Body of pancreas (tissue), 4 donors: ENCODE measurements at regions not wholly inside any gene's neighbourhood (a gene's known extent, or its start where the extent isn't known, plus 50 kb on each side); places are given as distances from the start of the nearest gene placed in this dataset.
"Not testable (repeated sequence)": the region's sequence is repeated elsewhere in the genome, so short reads cannot be mapped to it uniquely, and the experiment has no call there.

ENCODE experiments used
- ATAC-seq: fragments of 150-250 bp; one replicate; pipeline ENCODE4 v1.9.1; 2016
- DNase-seq, 4 donors: peaks; one replicate each; pipeline ENCODE4 v3.0.0-alpha.2; 2019
- H3K27ac ChIP-seq, 4 donors: fragments of 200-600 bp; sonication (generic); 1 replicate in 3 of 4; 2 replicates in 1 of 4; pipeline versions ENCODE4 v1.5.1 to v1.6.1; 2016 to 2019; ENCODE audit warnings: mild to moderate bottlenecking in 1 of 4, mixed read lengths in 1 of 4, moderate library complexity in 1 of 4
- H3K27me3 ChIP-seq, 2 donors: fragments of 200-600 bp; sonication (generic); one replicate each; pipeline ENCODE4 v1.6.0; 2016; ENCODE audit warnings: mild to moderate bottlenecking in 1 of 2
- H3K36me3 ChIP-seq, 2 donors: fragments of 200-600 bp; sonication (generic); replicated peaks in 1 of 2; 2 replicates each; pipeline ENCODE4 v1.5.1; 2016; ENCODE audit warnings: low read depth in 2 of 2; ENCODE audit not compliant: insufficient read depth in 1 of 2
- H3K4me1 ChIP-seq: fragments of 200-600 bp; sonication (generic); one replicate; pipeline ENCODE4 v1.6.0; 2016
- H3K4me3 ChIP-seq, 2 donors: fragments of 200-600 bp; sonication (generic); 1 replicate in 1 of 2; 2 replicates in 1 of 2; pipeline ENCODE4 v1.5.1; 2016 to 2019
- H3K9me3 ChIP-seq, 3 donors: fragments of 200-600 bp; sonication (generic); 1 replicate in 2 of 3; 2 replicates in 1 of 3; pipeline ENCODE4 v1.5.1; 2016
- POLR2A ChIP-seq, 3 donors: fragments of 450-650 bp; IDR thresholded peaks; one replicate each; pipeline ENCODE4 v1.6.1; 2016; ENCODE audit warnings: antibody characterized with exemption in 3 of 3, mild to moderate bottlenecking in 2 of 3
- WGBS, 2 donors: methylation state at CpG; one replicate each; pipeline ENCODE4 v1.1.5; 2017; 5-methylcytosine and 5-hydroxymethylcytosine counted together
- intact Hi-C: fragments of 100-400 bp; cut with DNase I; formaldehyde crosslinking; loops from one replicate; pipeline ENCODE4 v1.15.1; 2023
- TF ChIP-seq, protein P1 (sequence below), 7 experiments: fragments of 450-650 bp in 4 of 7; fragments of 200-600 bp in 3 of 7; sonication (generic) in 3 of 7; IDR thresholded peaks; one replicate each; pipeline ENCODE4 v1.5.1; 2016 to 2019; ENCODE audit warnings: antibody characterized with exemption in 7 of 7

DNA sequence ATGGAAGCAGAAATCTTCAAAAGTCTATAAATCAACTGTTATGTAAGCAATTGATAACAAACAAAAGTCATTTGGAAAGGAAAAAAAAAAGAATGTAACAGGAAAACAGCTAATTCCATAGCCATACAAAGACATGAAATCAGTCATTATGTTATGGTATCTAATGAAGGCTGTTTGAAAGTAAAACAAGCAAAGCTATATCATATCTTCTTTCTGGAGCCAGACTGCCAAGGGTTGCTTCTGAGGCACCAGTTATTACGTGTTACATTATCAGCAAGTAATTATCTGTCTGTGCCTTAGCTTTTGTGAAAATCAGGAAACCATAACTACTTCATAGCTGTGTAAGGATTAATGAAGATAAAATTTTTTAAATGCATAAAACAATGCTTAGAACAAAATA, 480.2 kb downstream of the FAT4 start:
- ATAC-seq (no peak), DNase-seq (no peak)
- WGBS, 2 donors: 51 to 68% methylated on average over 1 of the region's 1 CpG
- no peak overlapping the region for H3K4me3 ChIP-seq
- H3K9me3 ChIP-seq: no peaks in the 10 kb centered on the region
- TF ChIP-seq, protein P1, sequence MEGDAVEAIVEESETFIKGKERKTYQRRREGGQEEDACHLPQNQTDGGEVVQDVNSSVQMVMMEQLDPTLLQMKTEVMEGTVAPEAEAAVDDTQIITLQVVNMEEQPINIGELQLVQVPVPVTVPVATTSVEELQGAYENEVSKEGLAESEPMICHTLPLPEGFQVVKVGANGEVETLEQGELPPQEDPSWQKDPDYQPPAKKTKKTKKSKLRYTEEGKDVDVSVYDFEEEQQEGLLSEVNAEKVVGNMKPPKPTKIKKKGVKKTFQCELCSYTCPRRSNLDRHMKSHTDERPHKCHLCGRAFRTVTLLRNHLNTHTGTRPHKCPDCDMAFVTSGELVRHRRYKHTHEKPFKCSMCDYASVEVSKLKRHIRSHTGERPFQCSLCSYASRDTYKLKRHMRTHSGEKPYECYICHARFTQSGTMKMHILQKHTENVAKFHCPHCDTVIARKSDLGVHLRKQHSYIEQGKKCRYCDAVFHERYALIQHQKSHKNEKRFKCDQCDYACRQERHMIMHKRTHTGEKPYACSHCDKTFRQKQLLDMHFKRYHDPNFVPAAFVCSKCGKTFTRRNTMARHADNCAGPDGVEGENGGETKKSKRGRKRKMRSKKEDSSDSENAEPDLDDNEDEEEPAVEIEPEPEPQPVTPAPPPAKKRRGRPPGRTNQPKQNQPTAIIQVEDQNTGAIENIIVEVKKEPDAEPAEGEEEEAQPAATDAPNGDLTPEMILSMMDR (IDR thresholded peaks at IDR 0.05): no peak
- no peak for TF ChIP-seq POLR2A (IDR thresholded peaks at IDR 0.05)
- H3K36me3 ChIP-seq: no peaks in the 10 kb centered on the region
- H3K27me3 ChIP-seq: no peaks in the 10 kb centered on the region
- no peak overlapping the region for H3K27ac ChIP-seq
- intact Hi-C loops: no loop called here
- no peaks in the 10 kb centered on the region for H3K4me1 ChIP-seq

DNA sequence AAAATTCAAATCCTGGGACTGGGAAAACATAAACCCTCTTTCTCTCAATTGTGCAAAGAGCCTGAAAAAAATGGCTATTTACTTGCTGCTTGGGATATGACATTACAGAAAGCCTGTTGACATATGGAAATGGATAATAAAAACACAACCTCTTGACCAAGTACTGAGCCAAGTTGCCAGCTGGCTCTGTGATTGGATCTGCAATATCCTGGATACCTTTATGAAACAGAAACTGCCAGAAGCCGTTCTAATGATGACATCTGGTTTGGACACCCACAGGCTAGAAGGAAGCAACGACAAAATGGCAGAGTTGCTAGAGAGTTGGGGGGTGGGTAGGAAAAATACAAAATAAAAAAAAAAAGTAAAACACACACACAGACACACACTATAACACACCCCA, 481.4 kb downstream of the FAT4 start:
- H3K36me3 ChIP-seq: no peaks in the 10 kb centered on the region
- H3K27ac ChIP-seq: no peak overlapping the region
- H3K9me3 ChIP-seq: no peaks in the 10 kb centered on the region
- WGBS, 2 donors: 65% methylated on average over 2 of the region's 2 CpGs
- DNase-seq (no peak), ATAC-seq (no peak)
- intact Hi-C loops: no loop called here
- no peaks in the 10 kb centered on the region for H3K27me3 ChIP-seq
- H3K4me3 ChIP-seq: no peak overlapping the region
- no peaks in the 10 kb centered on the region for H3K4me1 ChIP-seq
- no peak for TF ChIP-seq POLR2A (IDR thresholded peaks at IDR 0.05)
- TF ChIP-seq, protein P1 (IDR thresholded peaks at IDR 0.05): no peak

DNA sequence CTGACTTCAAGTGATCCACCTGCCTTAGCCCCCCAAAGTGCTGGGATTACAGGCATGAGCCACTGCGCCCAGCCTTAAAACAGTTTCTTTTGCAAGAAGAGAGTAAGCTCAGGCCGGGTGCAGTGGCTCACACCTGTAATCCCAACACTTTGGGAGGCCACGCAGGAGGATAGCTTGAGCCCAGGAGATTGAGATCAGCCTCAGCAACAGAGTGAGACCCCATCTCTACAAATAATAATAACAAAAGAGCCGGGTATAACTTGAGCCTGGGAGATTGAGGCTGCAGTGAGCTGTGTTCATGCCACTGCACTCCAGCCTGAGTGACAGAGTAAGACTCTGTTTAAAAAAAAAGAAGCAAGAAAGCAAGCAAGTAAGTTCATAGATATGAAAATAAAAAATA, 482.9 kb downstream of the FAT4 start:
- H3K36me3 ChIP-seq, H3K9me3 ChIP-seq, H3K27ac ChIP-seq, H3K4me1 ChIP-seq, ATAC-seq, intact Hi-C loops, H3K4me3 ChIP-seq, H3K27me3 ChIP-seq, DNase-seq: not testable (repeated sequence)
- WGBS, 2 donors: 60 to 88% methylated on average over 2 to 4 of the region's 4 CpGs

DNA sequence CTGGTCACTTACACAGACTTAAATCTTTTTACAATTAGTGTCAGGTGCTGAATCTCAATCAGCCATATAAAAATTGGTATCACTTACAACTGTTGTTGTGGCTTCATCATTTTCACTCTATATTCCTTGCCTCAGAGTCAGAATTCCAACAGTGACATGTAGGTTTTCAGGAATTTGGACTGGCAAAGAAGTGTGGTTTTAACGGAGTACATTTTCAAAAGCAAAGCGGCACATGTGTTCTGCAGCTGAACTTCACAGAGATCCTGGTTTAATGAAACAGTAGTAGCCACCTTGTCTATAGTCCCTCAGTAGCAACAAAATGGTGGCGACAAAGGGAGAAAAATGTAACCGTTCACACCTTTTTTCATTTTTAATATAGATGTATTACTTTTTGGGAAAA, 486.6 kb downstream of the FAT4 start:
- no peaks in the 10 kb centered on the region for H3K4me1 ChIP-seq
- no peaks in the 10 kb centered on the region for H3K27me3 ChIP-seq
- 85% methylated on average over 4 of the region's 4 CpGs for WGBS, 2 donors
- H3K4me3 ChIP-seq: no peak overlapping the region
- TF ChIP-seq, protein P1 (IDR thresholded peaks at IDR 0.05): no peak
- no peak for TF ChIP-seq POLR2A (IDR thresholded peaks at IDR 0.05)
- H3K9me3 ChIP-seq: no peaks in the 10 kb centered on the region
- no peaks in the 10 kb centered on the region for H3K36me3 ChIP-seq
- H3K27ac ChIP-seq: no peak overlapping the region
- DNase-seq (no peak), ATAC-seq (no peak)
- intact Hi-C loops: no loop called here

DNA sequence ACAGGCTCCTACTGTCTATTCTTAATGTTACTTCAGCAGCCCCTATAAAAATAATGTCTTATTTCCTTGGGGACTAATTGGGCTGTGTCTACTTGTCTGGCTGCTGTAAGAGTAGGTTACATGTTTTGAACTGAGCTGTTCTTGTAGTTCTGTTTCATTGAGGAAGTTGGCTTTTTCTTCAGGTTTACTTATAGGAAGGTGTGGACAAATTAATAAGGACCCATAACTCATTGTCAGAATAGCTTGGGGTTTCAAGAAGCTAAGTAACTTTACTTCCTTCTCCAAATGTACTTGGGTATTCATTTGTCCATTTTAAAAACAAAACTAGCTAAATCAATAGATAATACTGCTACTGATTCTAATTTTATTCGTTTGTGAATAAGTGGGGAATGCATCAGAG, 487.2 kb downstream of the FAT4 start:
- DNase-seq: no peak
- ATAC-seq: no peak
- H3K27me3 ChIP-seq: no peaks in the 10 kb centered on the region
- H3K4me1 ChIP-seq: no peaks in the 10 kb centered on the region
- no peak for TF ChIP-seq POLR2A (IDR thresholded peaks at IDR 0.05)
- TF ChIP-seq, protein P1 (IDR thresholded peaks at IDR 0.05): no peak
- H3K4me3 ChIP-seq: no peak overlapping the region
- no peaks in the 10 kb centered on the region for H3K9me3 ChIP-seq
- intact Hi-C loops: no loop called here
- H3K36me3 ChIP-seq: no peaks in the 10 kb centered on the region
- WGBS, 2 donors: 26 to 41% methylated on average over 1 of the region's 1 CpG
- no peak overlapping the region for H3K27ac ChIP-seq
